GM12878 (cell line): ENCODE measurements at regions not wholly inside any gene's neighbourhood (a gene's known extent, or its start where the extent isn't known, plus 50 kb on each side); places are given as distances from the start of the nearest gene placed in this dataset.

Experiments
- ATAC-seq: fragments of 200-7000 bp; cut with Tn5 transposase; 3 replicates; pipeline ENCODE4 v1.9.1; 2020; ENCODE audit warnings: mild to moderate bottlenecking, moderate library complexity
- BruUV-seq: library from RNA; stranded (reverse); fragments of 400-500 nt; replicated peaks from 2 replicates; lab custom pipeline; 2021; lab: Mats Ljungman, UMichigan
- CTCF ChIA-PET: fragments of 300-600 bp; sonication (Branson Sonifier 250); formaldehyde crosslinking; extraction: SDS; loops from one replicate; lab custom pipeline; 2021; ENCODE audit warnings: inconsistent platforms; lab: Yijun Ruan, JAX
- POLR2A ChIA-PET: fragments of 350-600 bp; formaldehyde crosslinking; extraction: SDS; loops from one replicate; lab custom pipeline; 2021; ENCODE audit warnings: inconsistent platforms; lab: Charles Lee
- RAD21 ChIA-PET: fragments of 300-600 bp; sonication (Branson Sonifier 250); formaldehyde crosslinking; loops from one replicate; lab custom pipeline; 2023; ENCODE audit warnings: antibody characterized with exemption; ENCODE audit not compliant: unreplicated experiment; lab: Charles Lee
- SMC1A ChIA-PET: fragments of 300-600 bp; sonication (Branson Sonifier 250); formaldehyde crosslinking; loops from one replicate; lab custom pipeline; 2023; ENCODE audit not compliant: unreplicated experiment, uncharacterized antibody; lab: Charles Lee
- DNase-seq: peaks from one replicate; pipeline ENCODE4 v3.0.0-alpha.2; 2011; ENCODE audit warnings: low read depth, low spot score
- FAIRE-seq: peaks from 3 replicates; lab custom pipeline; 2011; peaks lifted over from hg19 to GRCh38; lab: Jason Lieb, UNC
- H2AFZ ChIP-seq: 2 replicates; pipeline ENCODE4 v1.6.0; 2011; ENCODE audit warnings: low read depth, low read length, control low read depth; ENCODE audit not compliant: control insufficient read depth
- H3K27ac ChIP-seq: 2 replicates; pipeline ENCODE4 v1.5.1; 2011; ENCODE audit warnings: control low read depth; ENCODE audit not compliant: control insufficient read depth, insufficient read depth
- H3K27me3 ChIP-seq, 2 experiments: replicated peaks in 1 of 2; 2 replicates each; pipeline versions ENCODE4 v1.6.0 to v1.6.1; 2011; ENCODE audit warnings: low read length in 1 of 2; ENCODE audit not compliant: control insufficient read depth in 2 of 2, insufficient read depth in 2 of 2
- H3K36me3 ChIP-seq, 2 experiments: 2 replicates each; pipeline ENCODE4 v1.5.1; 2011; ENCODE audit warnings: low read length in 1 of 2; ENCODE audit not compliant: control insufficient read depth in 2 of 2, insufficient read depth in 2 of 2
- H3K4me1 ChIP-seq: 2 replicates; pipeline ENCODE4 v1.6.1; 2011; ENCODE audit warnings: mild to moderate bottlenecking, low read length, moderate library complexity, mixed read lengths; ENCODE audit not compliant: control insufficient read depth, insufficient read depth
- H3K4me2 ChIP-seq: 2 replicates; pipeline ENCODE4 v1.6.0; 2011; ENCODE audit warnings: control low read depth; ENCODE audit not compliant: control insufficient read depth, insufficient read depth
- H3K4me3 ChIP-seq: fragments of 200-600 bp; sonication (generic); 2 replicates; pipeline ENCODE4 v1.5.1; 2016
- H3K79me2 ChIP-seq: 2 replicates; pipeline ENCODE4 v1.6.0; 2011; ENCODE audit warnings: low read length; ENCODE audit not compliant: control insufficient read depth, insufficient read depth
- H3K9ac ChIP-seq: 2 replicates; pipeline ENCODE4 v1.8.0; 2011; ENCODE audit warnings: low read length, control low read depth, mixed read lengths; ENCODE audit not compliant: control insufficient read depth, insufficient read depth
- H3K9me3 ChIP-seq: replicated peaks from 3 replicates; pipeline ENCODE4 v1.5.1; 2011; ENCODE audit warnings: mild to moderate bottlenecking, low read length; ENCODE audit not compliant: control insufficient read depth, insufficient read depth
- H4K20me1 ChIP-seq: 2 replicates; pipeline ENCODE4 v1.6.0; 2011; ENCODE audit not compliant: control insufficient read depth, insufficient read depth
- NFYA ChIP-seq: IDR thresholded peaks from 2 replicates; pipeline ENCODE4 v1.6.1; 2011; ENCODE audit warnings: low read depth, mild to moderate bottlenecking, low read length, improper control_type of control experiment, borderline replicate concordance
- RAD21 ChIP-seq: IDR thresholded peaks from 2 replicates; pipeline ENCODE4 v1.6.1; 2011; ENCODE audit warnings: mild to moderate bottlenecking, low read depth, low read length, moderate library complexity; ENCODE audit not compliant: insufficient read depth
- RUNX3 ChIP-seq: IDR thresholded peaks from 2 replicates; pipeline ENCODE4 v1.6.1; 2012; ENCODE audit warnings: low read length, inconsistent platforms
- SIN3A ChIP-seq: IDR thresholded peaks from 2 replicates; pipeline ENCODE4 v1.6.1; 2012; ENCODE audit warnings: low read depth, low read length, improper control_type of control experiment
- SMC3 ChIP-seq: IDR thresholded peaks from 2 replicates; pipeline ENCODE4 v1.6.1; 2011; ENCODE audit warnings: low read length, improper control_type of control experiment, borderline replicate concordance
- STAT3 ChIP-seq: IDR thresholded peaks from 2 replicates; pipeline ENCODE4 v1.6.1; 2011; ENCODE audit warnings: low read depth, low read length, improper control_type of control experiment
- ZBED1 ChIP-seq: IDR thresholded peaks from 2 replicates; pipeline ENCODE4 v1.6.1; 2016; ENCODE audit warnings: borderline replicate concordance
- ZNF622 ChIP-seq: fragments of 450-650 bp; IDR thresholded peaks from 2 replicates; pipeline ENCODE4 v1.6.1; 2017; ENCODE audit warnings: mild to moderate bottlenecking, inconsistent platforms
- WGBS: methylation state at CpG from one replicate; pipeline ENCODE4 v1.1.6; 2016; ENCODE audit warnings: low lambda C conversion rate; ENCODE audit not compliant: insufficient replicate concordance, insufficient coverage; ENCODE audit errors: missing lambda C conversion rate; 5-methylcytosine and 5-hydroxymethylcytosine counted together
- in situ Hi-C: fragments of 300-500 bp; cut with MboI; formaldehyde crosslinking; loops from 9 replicates; pipeline ENCODE4 v1.14.3; 2018; ENCODE audit warnings: mixed read lengths
- intact Hi-C: fragments of 100-400 bp; cut with micrococcal nuclease; formaldehyde crosslinking; loops from one replicate; pipeline ENCODE4 v1.14.2; 2022; ENCODE audit not compliant: unreplicated experiment

DNA sequence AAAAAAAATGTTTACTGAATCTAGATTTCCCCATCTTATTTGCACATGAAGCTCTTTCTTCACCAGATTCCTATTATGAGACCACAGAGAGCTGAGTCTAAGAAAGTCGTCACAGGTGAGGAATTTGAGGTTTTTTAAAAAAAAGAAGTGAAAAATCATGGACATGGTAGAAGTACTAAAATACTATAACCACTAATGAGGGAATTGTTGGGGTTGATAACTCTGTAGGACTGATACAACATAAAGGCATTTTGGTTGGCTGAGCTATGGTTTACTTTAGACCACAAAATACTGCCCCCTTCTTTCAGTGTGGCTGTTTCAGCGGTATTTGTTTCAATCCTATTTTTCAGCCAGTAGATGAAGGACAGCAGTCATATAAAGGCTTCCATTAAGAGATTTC is 1111.3 kb downstream of the TYW1 start:
- WGBS = 17% methylated on average over 2 of the region's 2 CpGs
- ChIA-PET SMC1A (no interaction called here), CTCF (no interaction called here)
- Histone ChIP-seq H3K9ac (no peak overlapping the region), H3K27ac (no peak overlapping the region), H3K27me3 (no peaks in the 10 kb centered on the region), H2AFZ (no peak overlapping the region), H3K4me2 (no peak overlapping the region), H4K20me1 (no peaks in the 10 kb centered on the region)
- intact Hi-C loops = no loop called here
- TF ChIP-seq NFYA (no peak), RAD21 (no peak), SMC3 (no peak), ZBED1 (no peak), ZNF622 (no peak), SIN3A (no peak)
- TF ChIP-seq, all 136 proteins: peak for 0
- FAIRE-seq = no peak
- H3K4me3 ChIP-seq = no peak overlapping the region
- no peak for ATAC-seq
- BruUV-seq = no TSS peak
- H3K4me1 ChIP-seq = no peaks in the 10 kb centered on the region
- RAD21 ChIA-PET = no interaction called here
- H3K36me3 ChIP-seq = no peaks in the 10 kb centered on the region
- no peak for DNase-seq
- H3K79me2 ChIP-seq = no peaks in the 10 kb centered on the region
- in situ Hi-C loops = no loop called here
- no peaks in the 10 kb centered on the region for H3K9me3 ChIP-seq
- POLR2A ChIA-PET = interaction anchor here (0.5 to 0.6 kb wide), 2 partner anchors 36 to 1898 kb away, joined by 3 to 6 read pairs; no protein-coding TSS in a partner anchor

DNA sequence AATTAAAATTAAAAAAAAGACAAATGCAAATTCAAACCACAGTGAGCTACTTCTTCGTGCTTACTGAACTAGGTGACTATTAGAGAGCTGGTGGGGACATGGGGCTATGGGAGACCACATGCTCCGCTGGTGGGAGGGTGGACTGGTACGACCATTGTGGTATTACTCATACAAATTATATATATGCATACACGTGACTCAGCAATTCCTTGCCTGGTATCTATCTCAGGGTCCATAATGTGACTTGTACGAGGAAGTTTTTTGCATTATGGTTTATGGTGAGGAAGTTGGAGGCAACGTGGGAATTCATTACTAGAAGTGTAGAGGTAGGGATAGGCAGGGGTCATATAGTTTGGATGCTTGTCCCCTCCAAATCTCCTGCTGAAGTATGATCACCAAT is 1112.7 kb downstream of the TYW1 start:
- in situ Hi-C loops = no loop called here
- DNase-seq = no peak
- TF ChIP-seq STAT3 (no peak), RUNX3 (no peak)
- SMC1A ChIA-PET = no interaction called here
- Histone ChIP-seq H4K20me1 (no peaks in the 10 kb centered on the region), H3K27ac (no peak overlapping the region), H3K36me3 (no peaks in the 10 kb centered on the region), H3K27me3 (no peaks in the 10 kb centered on the region), H3K9me3 (no peaks in the 10 kb centered on the region), H3K4me2 (no peak overlapping the region), H2AFZ (no peak overlapping the region), H3K4me1 (no peaks in the 10 kb centered on the region), H3K9ac (no peak overlapping the region), H3K79me2 (no peaks in the 10 kb centered on the region), H3K4me3 (no peak overlapping the region)
- POLR2A ChIA-PET = no interaction called here
- RAD21 ChIA-PET = no interaction called here
- no peak for ATAC-seq
- BruUV-seq = no TSS peak
- 20% methylated on average over 6 of the region's 6 CpGs for WGBS
- FAIRE-seq = no peak
- intact Hi-C loops = no loop called here
- CTCF ChIA-PET = no interaction called here
